Gastrocnemius medialis (tissue), 4 donors: ENCODE measurements at regions not wholly inside any gene's neighbourhood (a gene's known extent, or its start where the extent isn't known, plus 50 kb on each side); places are given as distances from the start of the nearest gene placed in this dataset.
"Not testable (repeated sequence)": the region's sequence is repeated elsewhere in the genome, so short reads cannot be mapped to it uniquely, and the experiment has no call there.

Experiments
- CTCF ChIP-seq, 5 experiments: fragments of 450-650 bp in 3 of 5; fragments of 200-600 bp in 2 of 5; sonication (generic) in 2 of 5; IDR thresholded peaks in 4 of 5; conservative IDR thresholded peaks in 1 of 5; 1 replicate in 4 of 5; 2 replicates in 1 of 5; pipeline ENCODE4 v1.5.1; 2016 to 2019; ENCODE audit warnings: antibody characterized with exemption in 5 of 5, mild to moderate bottlenecking in 3 of 5, moderate library complexity in 3 of 5
- POLR2A ChIP-seq, 2 donors: fragments of 450-650 bp; IDR thresholded peaks; one replicate each; pipeline ENCODE4 v1.6.1; 2017; ENCODE audit warnings: antibody characterized with exemption in 2 of 2, mild to moderate bottlenecking in 2 of 2, moderate library complexity in 2 of 2

- TF ChIP-seq CTCF (IDR thresholded peaks at IDR 0.05 in 4 of 5, conservative IDR thresholded peaks at IDR 0.05 in 1 of 5); POLR2A (IDR thresholded peaks at IDR 0.05): not testable (repeated sequence)
Observed at GRCh38 chr18:8920856-8921787, 181.4 kb upstream of the NDUFV2 start.
